ENCODE measurements at regions not wholly inside any gene's neighbourhood (a gene's known extent, or its start where the extent isn't known, plus 50 kb on each side); places are given as distances from the start of the nearest gene placed in this dataset.

DNA sequence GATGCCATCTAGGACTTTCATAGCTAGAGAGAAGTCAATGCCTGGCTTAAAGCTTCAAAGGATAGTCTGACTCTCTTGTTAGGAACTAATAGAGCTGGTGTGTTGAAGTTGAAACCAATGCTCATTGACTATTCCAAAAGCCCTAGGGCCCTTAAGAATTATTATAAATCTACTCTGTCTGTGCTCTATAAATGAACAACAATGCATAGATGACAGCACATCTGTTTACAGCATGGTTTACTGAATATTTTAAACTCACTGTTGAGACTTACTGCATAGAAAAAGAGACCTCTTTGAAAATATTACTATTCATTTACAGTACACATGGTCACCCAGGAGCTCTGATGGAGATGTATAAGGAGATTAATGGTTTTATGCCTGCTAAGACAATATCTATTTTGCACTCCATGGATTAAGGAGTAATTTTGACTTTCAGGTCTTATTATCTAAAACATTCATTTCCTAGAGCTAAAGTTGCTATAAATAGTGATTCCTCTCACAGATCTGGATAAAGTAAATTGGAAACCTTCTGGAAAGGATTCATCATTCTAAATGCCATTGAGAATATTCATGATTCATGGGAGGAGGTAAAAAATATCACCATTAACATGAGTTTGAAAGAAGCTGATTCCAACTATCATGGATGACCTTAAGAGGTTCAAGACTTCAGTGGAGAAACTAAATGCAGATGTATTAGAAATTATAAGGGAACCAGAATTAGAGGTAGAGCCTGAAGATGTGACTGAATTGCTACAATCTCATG lies 763.5 kb upstream of the MAP3K7 start:
- H3K9me3 ChIP-seq (ENCODE audit: control insufficient read depth, insufficient read depth, low read length): no peaks in the 10 kb centered on the region
- no peaks in the 10 kb centered on the region for H3K4me1 ChIP-seq (ENCODE audit: control insufficient read depth, insufficient read depth, low read length)
- DNase-seq (ENCODE audit: low read depth, low spot score): no peak
- H3K4me3 ChIP-seq (ENCODE audit: low read length): no peak overlapping the region
- no peak overlapping the region for H3K27ac ChIP-seq (ENCODE audit: low read length)
- no peaks in the 10 kb centered on the region for H3K27me3 ChIP-seq (ENCODE audit: control insufficient read depth, insufficient read depth, low read length)
- H3K36me3 ChIP-seq (ENCODE audit: control insufficient read depth, insufficient read depth, low read length): no peaks in the 10 kb centered on the region

DNA sequence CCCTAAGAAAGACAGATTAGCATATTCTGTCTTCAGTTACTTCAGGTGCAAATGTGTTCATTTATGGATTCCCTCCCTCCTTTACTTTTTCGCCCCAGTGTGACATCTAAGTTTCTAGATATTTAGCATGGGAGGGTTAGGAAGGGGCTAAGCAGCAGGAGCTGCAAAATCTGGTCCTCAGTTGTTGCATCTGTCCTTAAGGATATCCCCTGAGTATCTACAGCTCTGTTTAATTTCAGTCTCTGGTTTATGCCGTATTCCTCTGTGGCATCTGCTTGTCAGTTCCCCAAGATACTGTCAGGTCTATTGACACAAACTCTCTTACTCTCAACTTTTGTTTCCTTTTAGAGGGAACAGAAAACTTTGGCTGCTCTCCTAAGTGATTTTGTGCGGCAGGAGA lies 754.6 kb upstream of the MAP3K7 start:
- Histone ChIP-seq H3K4me3 (ENCODE audit: low read length) (no peak overlapping the region), H3K27ac (ENCODE audit: low read length) (no peak overlapping the region), H3K4me1 (ENCODE audit: control insufficient read depth, insufficient read depth, low read length) (no peaks in the 10 kb centered on the region), H3K36me3 (ENCODE audit: control insufficient read depth, insufficient read depth, low read length) (no peaks in the 10 kb centered on the region), H3K9me3 (ENCODE audit: control insufficient read depth, insufficient read depth, low read length) (no peaks in the 10 kb centered on the region), H3K27me3 (ENCODE audit: control insufficient read depth, insufficient read depth, low read length) (no peaks in the 10 kb centered on the region)
- no peak for DNase-seq (ENCODE audit: low read depth, low spot score)
- WGBS (ENCODE audit: insufficient coverage, insufficient read length): no CpG with 5 or more reads among the region's 3 CpGs

DNA sequence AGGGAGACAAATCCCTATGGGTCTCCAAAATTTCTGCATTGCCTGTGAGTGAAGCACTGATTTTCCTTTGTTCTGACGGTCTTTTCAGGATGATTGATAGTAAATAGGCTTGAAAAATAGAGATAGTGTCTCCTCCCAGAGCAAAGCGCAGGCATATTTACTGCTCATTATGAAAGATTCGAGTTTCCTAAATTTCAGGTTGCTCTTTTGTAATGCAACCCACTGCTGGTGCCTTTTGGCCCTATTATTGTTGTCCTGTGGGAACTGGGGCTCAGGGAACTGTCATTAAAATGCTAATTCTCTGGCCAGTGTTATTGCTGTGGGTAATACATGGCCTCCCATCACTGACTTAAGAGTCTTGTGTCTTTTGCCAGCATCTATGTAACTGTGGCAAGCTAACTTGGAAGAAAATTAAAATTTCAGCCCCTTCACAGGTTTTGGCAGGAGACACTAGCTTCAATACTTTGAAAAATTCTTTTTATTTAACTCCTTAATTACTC lies 754.1 kb upstream of the MAP3K7 start:
- Histone ChIP-seq H3K4me3 (ENCODE audit: low read length) (no peak overlapping the region), H3K4me1 (ENCODE audit: control insufficient read depth, insufficient read depth, low read length) (no peaks in the 10 kb centered on the region), H3K9me3 (ENCODE audit: control insufficient read depth, insufficient read depth, low read length) (no peaks in the 10 kb centered on the region), H3K36me3 (ENCODE audit: control insufficient read depth, insufficient read depth, low read length) (no peaks in the 10 kb centered on the region), H3K27ac (ENCODE audit: low read length) (no peak overlapping the region), H3K27me3 (ENCODE audit: control insufficient read depth, insufficient read depth, low read length) (no peaks in the 10 kb centered on the region)
- no peak for DNase-seq (ENCODE audit: low read depth, low spot score)
- no CpG with 5 or more reads among the region's 3 CpGs for WGBS (ENCODE audit: insufficient coverage, insufficient read length)

DNA sequence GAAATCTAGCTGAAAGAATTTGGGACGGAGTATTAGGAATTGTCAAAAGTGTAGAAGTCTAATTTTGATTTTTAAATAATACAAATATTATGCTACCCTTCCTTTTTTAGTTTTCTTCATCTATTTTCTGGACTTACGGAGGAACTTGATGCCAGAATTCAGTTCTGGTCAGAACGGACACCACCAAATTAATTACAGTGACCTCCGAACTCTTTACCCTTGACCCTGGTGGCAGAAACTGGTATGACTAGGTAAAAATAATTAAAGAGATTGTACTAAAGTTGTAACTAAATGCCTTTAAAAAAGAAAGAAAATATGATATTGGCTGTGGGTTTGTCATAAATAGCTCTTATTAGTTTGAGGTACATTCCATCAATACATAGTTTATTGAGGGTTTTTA lies 751.1 kb upstream of the MAP3K7 start:
- no CpG with 5 or more reads among the region's 4 CpGs for WGBS (ENCODE audit: insufficient coverage, insufficient read length)

DNA sequence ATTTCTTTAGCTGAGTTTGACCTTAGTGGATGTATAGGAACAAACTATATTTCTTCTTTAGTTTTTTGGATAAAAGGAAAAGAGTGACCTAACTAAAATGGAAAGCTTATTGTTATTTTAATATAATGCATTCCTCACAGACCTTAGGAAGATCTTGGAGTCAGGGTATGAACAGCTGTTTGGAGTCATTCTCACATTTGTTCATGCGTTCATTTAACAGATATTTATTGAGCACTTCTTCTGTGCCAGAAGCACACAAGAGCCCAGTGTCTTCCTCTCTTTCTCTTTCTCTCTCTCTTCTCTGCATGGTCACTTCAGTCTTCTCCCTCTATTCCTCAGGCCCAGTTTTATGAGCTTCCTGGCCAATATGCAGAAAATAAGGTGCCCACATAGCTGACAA lies 744.0 kb upstream of the MAP3K7 start:
- WGBS (ENCODE audit: insufficient coverage, insufficient read length): no CpG with 5 or more reads among the region's 1 CpG
- Histone ChIP-seq H3K4me3 (ENCODE audit: low read length) (no peak overlapping the region), H3K27ac (ENCODE audit: low read length) (no peak overlapping the region), H3K36me3 (ENCODE audit: control insufficient read depth, insufficient read depth, low read length) (no peaks in the 10 kb centered on the region), H3K4me1 (ENCODE audit: control insufficient read depth, insufficient read depth, low read length) (no peaks in the 10 kb centered on the region), H3K27me3 (ENCODE audit: control insufficient read depth, insufficient read depth, low read length) (no peaks in the 10 kb centered on the region), H3K9me3 (ENCODE audit: control insufficient read depth, insufficient read depth, low read length) (no peaks in the 10 kb centered on the region)
- no peak for DNase-seq (ENCODE audit: low read depth, low spot score)

More for the DNA sequence above, 751.1 kb upstream of the MAP3K7 start:
- Histone ChIP-seq H3K36me3 (ENCODE audit: control insufficient read depth, insufficient read depth, low read length) (no peaks in the 10 kb centered on the region), H3K27me3 (ENCODE audit: control insufficient read depth, insufficient read depth, low read length) (no peaks in the 10 kb centered on the region), H3K27ac (ENCODE audit: low read length) (no peak overlapping the region), H3K9me3 (ENCODE audit: control insufficient read depth, insufficient read depth, low read length) (no peaks in the 10 kb centered on the region), H3K4me3 (ENCODE audit: low read length) (no peak overlapping the region), H3K4me1 (ENCODE audit: control insufficient read depth, insufficient read depth, low read length) (no peaks in the 10 kb centered on the region)
- DNase-seq (ENCODE audit: low read depth, low spot score): no peak

DNA sequence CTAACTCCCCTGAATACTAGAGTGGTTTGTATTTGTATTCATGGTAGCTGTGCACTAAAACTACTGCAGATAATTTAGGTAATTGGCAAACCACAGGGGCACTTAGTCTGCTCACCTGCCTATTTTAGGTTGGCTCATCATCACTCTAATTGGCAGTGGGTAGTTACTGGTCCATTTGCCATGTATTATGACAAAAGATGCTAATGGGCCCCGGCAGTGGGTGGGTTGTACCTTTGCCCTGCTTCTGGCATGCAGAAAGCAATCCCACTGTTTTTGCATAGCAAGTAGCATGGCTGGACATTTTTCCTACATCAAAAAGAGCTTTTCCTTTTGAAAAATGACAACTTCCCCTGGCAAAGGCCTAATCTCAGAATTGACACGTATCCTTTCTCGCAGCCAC lies 741.4 kb upstream of the MAP3K7 start:
- no peaks in the 10 kb centered on the region for H3K4me1 ChIP-seq (ENCODE audit: control insufficient read depth, insufficient read depth, low read length)
- no peak overlapping the region for H3K27ac ChIP-seq (ENCODE audit: low read length)
- no peak overlapping the region for H3K4me3 ChIP-seq (ENCODE audit: low read length)
- no CpG with 5 or more reads among the region's 3 CpGs for WGBS (ENCODE audit: insufficient coverage, insufficient read length)
- no peaks in the 10 kb centered on the region for H3K36me3 ChIP-seq (ENCODE audit: control insufficient read depth, insufficient read depth, low read length)
- no peaks in the 10 kb centered on the region for H3K9me3 ChIP-seq (ENCODE audit: control insufficient read depth, insufficient read depth, low read length)
- DNase-seq (ENCODE audit: low read depth, low spot score): no peak
- H3K27me3 ChIP-seq (ENCODE audit: control insufficient read depth, insufficient read depth, low read length): no peaks in the 10 kb centered on the region

DNA sequence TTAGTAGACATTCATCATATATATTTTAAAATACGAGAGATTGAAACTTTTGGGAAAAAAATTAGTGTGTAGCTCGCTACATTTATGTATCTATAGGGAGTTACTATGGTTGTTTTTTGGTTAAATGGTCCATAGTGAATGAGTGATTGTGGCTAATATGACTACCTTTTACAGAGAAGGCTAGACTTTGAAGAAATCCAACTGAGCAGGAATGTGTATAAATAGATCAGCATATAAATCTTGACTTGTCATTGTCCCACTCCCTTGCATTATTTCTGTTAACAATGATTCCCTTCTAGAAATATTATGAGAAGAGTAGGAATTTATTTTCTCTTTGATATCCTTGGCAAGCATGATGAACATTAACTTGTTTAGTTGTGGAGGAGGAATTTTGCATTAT lies 737.8 kb upstream of the MAP3K7 start:
- WGBS (ENCODE audit: insufficient coverage, insufficient read length): no CpG with 5 or more reads among the region's 2 CpGs
- Histone ChIP-seq H3K27me3 (ENCODE audit: control insufficient read depth, insufficient read depth, low read length) (no peaks in the 10 kb centered on the region), H3K27ac (ENCODE audit: low read length) (no peak overlapping the region), H3K9me3 (ENCODE audit: control insufficient read depth, insufficient read depth, low read length) (no peaks in the 10 kb centered on the region), H3K4me1 (ENCODE audit: control insufficient read depth, insufficient read depth, low read length) (no peaks in the 10 kb centered on the region), H3K4me3 (ENCODE audit: low read length) (no peak overlapping the region), H3K36me3 (ENCODE audit: control insufficient read depth, insufficient read depth, low read length) (no peaks in the 10 kb centered on the region)
- no peak for DNase-seq (ENCODE audit: low read depth, low spot score)

DNA sequence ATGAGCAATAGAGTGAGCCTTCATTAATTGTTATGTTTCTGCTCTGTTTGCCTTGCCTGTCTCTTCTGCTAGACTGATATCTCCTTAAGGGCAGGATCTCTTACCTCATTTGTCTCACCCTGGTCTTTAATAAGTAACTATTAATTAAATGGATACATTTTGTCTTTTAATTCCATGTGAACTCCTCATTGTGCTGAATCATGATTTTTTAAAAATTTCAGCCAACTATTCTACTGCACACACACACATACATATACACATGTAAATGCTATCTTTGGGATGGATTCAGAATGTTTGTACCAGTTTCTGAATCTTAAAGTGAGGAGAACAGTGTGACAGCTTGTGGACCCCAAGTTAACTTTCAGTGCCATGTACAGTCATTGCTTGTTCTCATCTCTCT lies 731.1 kb upstream of the MAP3K7 start:
- no peak overlapping the region for H3K27ac ChIP-seq (ENCODE audit: low read length)
- H3K9me3 ChIP-seq (ENCODE audit: control insufficient read depth, insufficient read depth, low read length): no peaks in the 10 kb centered on the region
- no peak for DNase-seq (ENCODE audit: low read depth, low spot score)
- H3K4me3 ChIP-seq (ENCODE audit: low read length): no peak overlapping the region
- no peaks in the 10 kb centered on the region for H3K36me3 ChIP-seq (ENCODE audit: control insufficient read depth, insufficient read depth, low read length)
- H3K4me1 ChIP-seq (ENCODE audit: control insufficient read depth, insufficient read depth, low read length): no peaks in the 10 kb centered on the region
- no peaks in the 10 kb centered on the region for H3K27me3 ChIP-seq (ENCODE audit: control insufficient read depth, insufficient read depth, low read length)

DNA sequence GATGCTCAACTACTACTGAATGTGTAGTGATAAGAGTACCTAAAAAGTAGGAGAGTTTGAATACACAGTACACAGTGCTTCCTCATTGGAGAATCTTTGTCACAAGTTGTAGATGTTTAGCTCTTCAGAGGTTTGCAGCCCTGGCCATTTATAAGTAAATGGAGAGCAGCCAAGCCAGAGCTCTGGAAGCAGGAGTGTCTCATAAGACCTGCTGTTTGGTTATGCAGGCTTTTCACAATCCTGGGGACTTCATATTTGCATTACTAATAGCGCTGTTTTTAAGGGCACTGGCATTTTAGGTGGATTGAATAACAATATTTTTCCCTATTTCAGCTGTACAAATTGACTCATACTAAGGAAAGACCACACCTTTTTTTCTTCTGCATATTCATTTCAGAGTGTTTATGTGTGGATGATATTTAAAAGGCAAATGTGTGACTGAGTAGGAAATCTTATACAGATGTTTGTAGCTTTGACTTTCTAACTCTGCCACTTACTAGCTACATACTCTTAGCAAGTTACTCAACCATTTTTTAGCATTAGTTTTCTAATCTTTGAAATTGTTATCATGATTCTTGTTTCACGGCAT lies 730.5 kb upstream of the MAP3K7 start:
- WGBS (ENCODE audit: insufficient coverage, insufficient read length): no CpG with 5 or more reads among the region's 2 CpGs
- Histone ChIP-seq H3K27me3 (ENCODE audit: control insufficient read depth, insufficient read depth, low read length) (no peaks in the 10 kb centered on the region), H3K36me3 (ENCODE audit: control insufficient read depth, insufficient read depth, low read length) (no peaks in the 10 kb centered on the region), H3K4me1 (ENCODE audit: control insufficient read depth, insufficient read depth, low read length) (no peaks in the 10 kb centered on the region), H3K27ac (ENCODE audit: low read length) (no peak overlapping the region), H3K4me3 (ENCODE audit: low read length) (no peak overlapping the region), H3K9me3 (ENCODE audit: control insufficient read depth, insufficient read depth, low read length) (no peaks in the 10 kb centered on the region)
- no peak for DNase-seq (ENCODE audit: low read depth, low spot score)

DNA sequence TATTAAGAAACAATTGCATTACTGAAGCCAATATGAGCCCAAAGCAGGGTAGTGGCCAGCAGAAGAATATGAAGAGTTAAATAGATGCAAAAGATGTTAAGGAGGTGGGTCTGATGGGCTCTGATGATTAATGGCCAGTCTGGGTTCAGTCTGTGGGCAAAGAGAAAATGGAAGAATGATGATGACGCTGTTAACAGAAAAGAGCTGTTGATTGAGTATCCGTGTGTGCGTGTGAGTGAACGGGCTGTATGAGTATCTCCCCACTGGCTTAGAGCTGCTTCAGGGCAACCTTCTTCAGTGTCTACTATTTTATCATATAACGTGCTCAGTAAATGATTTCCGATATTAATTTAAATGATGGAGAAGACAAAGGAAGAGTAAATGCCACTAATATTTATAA lies 723.3 kb upstream of the MAP3K7 start:
- WGBS (ENCODE audit: insufficient coverage, insufficient read length): no CpG with 5 or more reads among the region's 6 CpGs
- no peak overlapping the region for H3K27ac ChIP-seq (ENCODE audit: low read length)
- no peak overlapping the region for H3K4me3 ChIP-seq (ENCODE audit: low read length)

DNA sequence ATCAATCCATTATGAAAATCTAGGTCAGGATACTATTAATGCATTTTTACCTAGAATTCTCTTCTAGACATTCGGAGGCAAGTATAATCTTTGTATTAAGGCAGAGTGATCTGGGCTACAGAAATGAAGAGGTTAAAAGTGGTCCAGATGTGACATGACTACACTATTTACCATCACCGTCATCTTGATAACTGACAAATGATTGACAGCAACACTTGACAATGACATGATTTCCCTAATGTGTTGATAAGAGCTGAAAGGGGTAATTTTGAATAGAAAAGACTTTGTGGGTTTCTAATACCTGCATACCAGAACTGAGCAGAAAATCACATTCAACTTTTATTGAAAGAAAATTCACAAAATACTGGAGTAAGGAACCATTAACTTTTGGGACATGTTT lies 718.9 kb upstream of the MAP3K7 start:
- H3K36me3 ChIP-seq (ENCODE audit: control insufficient read depth, insufficient read depth, low read length): peaks cover 3% of the 10 kb centered on the region; the same call in 1 of the 2 replicates
- H3K4me3 ChIP-seq (ENCODE audit: low read length): no peak overlapping the region
- no CpG with 5 or more reads among the region's 2 CpGs for WGBS (ENCODE audit: insufficient coverage, insufficient read length)
- peaks cover 16% of the 10 kb centered on the region for H3K27me3 ChIP-seq (ENCODE audit: control insufficient read depth, insufficient read depth, low read length)
- DNase-seq (ENCODE audit: low read depth, low spot score): no peak
- H3K4me1 ChIP-seq (ENCODE audit: control insufficient read depth, insufficient read depth, low read length): no peaks in the 10 kb centered on the region
- H3K27ac ChIP-seq (ENCODE audit: low read length): no peak overlapping the region
- no peaks in the 10 kb centered on the region for H3K9me3 ChIP-seq (ENCODE audit: control insufficient read depth, insufficient read depth, low read length)

More for the DNA sequence above, 723.3 kb upstream of the MAP3K7 start:
- DNase-seq (ENCODE audit: low read depth, low spot score): no peak
- no peaks in the 10 kb centered on the region for H3K4me1 ChIP-seq (ENCODE audit: control insufficient read depth, insufficient read depth, low read length)
- H3K9me3 ChIP-seq (ENCODE audit: control insufficient read depth, insufficient read depth, low read length): no peaks in the 10 kb centered on the region
- no peaks in the 10 kb centered on the region for H3K36me3 ChIP-seq (ENCODE audit: control insufficient read depth, insufficient read depth, low read length)
- H3K27me3 ChIP-seq (ENCODE audit: control insufficient read depth, insufficient read depth, low read length): no peaks in the 10 kb centered on the region; the same call in 1 of the 2 replicates

Measured in iPS DF 6.9 (cell line).